Ishikawa (cell line): ENCODE measurements at regions not wholly inside any gene's neighbourhood (a gene's known extent, or its start where the extent isn't known, plus 50 kb on each side); places are given as distances from the start of the nearest gene placed in this dataset.

Experiments
- CEBPB ChIP-seq: IDR thresholded peaks from 2 replicates; pipeline ENCODE4 v1.6.1; 2012
- CREB1 ChIP-seq: IDR thresholded peaks from 2 replicates; pipeline ENCODE4 v1.6.1; 2012; ENCODE audit warnings: low read depth
- EGR1 ChIP-seq: IDR thresholded peaks from 2 replicates; pipeline ENCODE4 v1.6.1; 2012
- EP300 ChIP-seq: IDR thresholded peaks from 2 replicates; pipeline ENCODE4 v1.6.1; 2012; ENCODE audit warnings: borderline replicate concordance
- FOXM1 ChIP-seq: IDR thresholded peaks from 2 replicates; pipeline ENCODE4 v1.6.1; 2012; ENCODE audit warnings: low read depth, borderline replicate concordance
- MAX ChIP-seq: IDR thresholded peaks from 2 replicates; pipeline ENCODE4 v1.6.1; 2012
- NFIC ChIP-seq: IDR thresholded peaks from 2 replicates; pipeline ENCODE4 v1.6.1; 2012
- RAD21 ChIP-seq: IDR thresholded peaks from 2 replicates; pipeline ENCODE4 v1.6.1; 2012; ENCODE audit warnings: low read depth
- REST ChIP-seq: IDR thresholded peaks from 2 replicates; pipeline ENCODE4 v1.6.1; 2012; ENCODE audit warnings: low read depth, mild to moderate bottlenecking
- TAF1 ChIP-seq: IDR thresholded peaks from 2 replicates; pipeline ENCODE4 v1.6.1; 2012; ENCODE audit warnings: low read depth, mild to moderate bottlenecking
- TCF12 ChIP-seq: IDR thresholded peaks from 2 replicates; pipeline ENCODE4 v1.6.1; 2012; ENCODE audit warnings: low read depth
- TEAD4 ChIP-seq: IDR thresholded peaks from 2 replicates; pipeline ENCODE4 v1.6.1; 2012
- USF1 ChIP-seq: IDR thresholded peaks from 2 replicates; pipeline ENCODE4 v1.6.1; 2012
- YY1 ChIP-seq: IDR thresholded peaks from 2 replicates; pipeline ENCODE4 v1.6.1; 2012; ENCODE audit warnings: low read depth
- ZBTB7A ChIP-seq: IDR thresholded peaks from 2 replicates; pipeline ENCODE4 v1.6.1; 2012; ENCODE audit warnings: low read depth

GRCh38 chr11:120023120-120023519, 114.8 kb downstream of the TRIM29 start:
- TF ChIP-seq TAF1 (no peak), ZBTB7A (no peak), CEBPB (no peak), YY1 (no peak), FOXM1 (no peak)

- TF ChIP-seq REST (no peak), ZBTB7A (no peak), NFIC (no peak), MAX (no peak), TEAD4 (no peak), USF1 (no peak), EP300 (no peak), TCF12 (no peak), CEBPB (no peak)
Observed at GRCh38 chr11:120022617-120023016, 115.3 kb downstream of the TRIM29 start.

GRCh38 chr11:120021978-120022377, 115.9 kb downstream of the TRIM29 start:
- TF ChIP-seq TEAD4 = no peak
- TF ChIP-seq CEBPB = no peak
- TF ChIP-seq TCF12 = no peak
- TF ChIP-seq ZBTB7A = no peak
- TF ChIP-seq EGR1 = no peak
- TF ChIP-seq NFIC = no peak
- no peak for TF ChIP-seq REST
- no peak for TF ChIP-seq EP300
- no peak for TF ChIP-seq TAF1
- no peak for TF ChIP-seq RAD21
- TF ChIP-seq FOXM1 = no peak
- no peak for TF ChIP-seq MAX
- TF ChIP-seq YY1 = no peak
- no peak for TF ChIP-seq USF1
- TF ChIP-seq CREB1 = no peak

- TF ChIP-seq CREB1 (no peak), MAX (no peak), EGR1 (no peak), TCF12 (no peak), FOXM1 (no peak), USF1 (no peak), NFIC (no peak), ZBTB7A (no peak), CEBPB (no peak), TAF1 (no peak), RAD21 (no peak), REST (no peak), TEAD4 (no peak), EP300 (no peak), YY1 (no peak)
Observed at GRCh38 chr11:120021391-120021953, 116.4 kb downstream of the TRIM29 start.
